ENCODE measurements at regions not wholly inside any gene's neighbourhood (a gene's known extent, or its start where the extent isn't known, plus 50 kb on each side); places are given as distances from the start of the nearest gene placed in this dataset.

DNA sequence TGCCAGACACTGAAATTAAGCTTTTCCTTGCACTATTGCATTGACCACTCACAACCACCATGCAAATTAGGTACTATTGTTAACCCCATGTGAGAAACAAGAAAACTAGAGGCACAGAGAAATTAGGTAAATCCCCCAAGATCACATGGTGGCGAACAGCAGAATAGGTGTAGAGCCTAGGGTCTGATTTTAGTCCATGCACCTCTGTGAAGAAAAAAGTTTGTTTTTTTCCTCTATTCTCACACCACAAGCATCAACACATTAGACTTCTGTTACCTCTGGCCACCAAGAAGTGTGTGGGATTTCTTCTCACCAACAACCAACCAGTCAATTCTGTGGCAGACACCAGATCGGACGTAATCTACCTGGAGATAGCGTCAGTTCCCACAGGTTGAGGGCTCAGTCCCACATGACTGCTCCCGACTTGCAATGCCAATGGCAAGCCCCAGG, 391.9 kb downstream of the COG6 start:
- WGBS (ENCODE audit: insufficient coverage) = 96% methylated on average over 4 of the region's 5 CpGs
- Histone ChIP-seq H3K9me3 (replicated peaks in 1 of 2; ENCODE audit: control insufficient read depth in 1 of 2, insufficient read depth in 1 of 2, low read length in 2 of 2) (no peaks in the 10 kb centered on the region), H3K36me3 (replicated peaks in 1 of 2; ENCODE audit: control insufficient read depth in 1 of 2, insufficient read depth in 2 of 2, low read length in 2 of 2) (no peaks in the 10 kb centered on the region), H3K79me2 (ENCODE audit: insufficient read depth, low read length) (no peaks in the 10 kb centered on the region), H3K4me1 (ENCODE audit: control insufficient read depth in 1 of 2, insufficient read depth in 2 of 2, low read length in 2 of 2) (no peaks in the 10 kb centered on the region), H3K9ac (ENCODE audit: insufficient read depth, low read length, poor library complexity, severe bottlenecking) (no peak overlapping the region), H2AFZ (ENCODE audit: insufficient read depth, low read depth, low read length, poor library complexity, severe bottlenecking) (no peak overlapping the region), H3K27ac (ENCODE audit: low read depth in 1 of 2, low read length in 2 of 2) (no peak overlapping the region), H4K20me1 (ENCODE audit: insufficient read depth, low read length) (no peaks in the 10 kb centered on the region), H3K4me2 (replicated peaks; ENCODE audit: extremely low read depth, low read length, poor library complexity, severe bottlenecking) (no peak overlapping the region), H3K27me3 (ENCODE audit: control insufficient read depth in 2 of 2, insufficient read depth in 2 of 2, low read length in 2 of 2) (no peaks in the 10 kb centered on the region), H3K4me3 (replicated peaks in 1 of 3; ENCODE audit: low read depth in 2 of 3, low read length in 3 of 3) (no peak overlapping the region)
- no peaks in the 10 kb centered on the region for H3K36me3 Mint-ChIP-seq
- no peak overlapping the region for H3K4me3 Mint-ChIP-seq
- DNase-seq = no peak
- no peak overlapping the region for H3K27ac Mint-ChIP-seq
- H3K9me3 Mint-ChIP-seq = no peaks in the 10 kb centered on the region
- peaks cover 0 to 3% (median 1%) of the 10 kb centered on the region in 3 donors for H3K27me3 Mint-ChIP-seq (ENCODE audit: low read depth in 3 of 3)
- intact Hi-C loops (cut with micrococcal nuclease) = no loop called here
- TF ChIP-seq, protein P1, sequence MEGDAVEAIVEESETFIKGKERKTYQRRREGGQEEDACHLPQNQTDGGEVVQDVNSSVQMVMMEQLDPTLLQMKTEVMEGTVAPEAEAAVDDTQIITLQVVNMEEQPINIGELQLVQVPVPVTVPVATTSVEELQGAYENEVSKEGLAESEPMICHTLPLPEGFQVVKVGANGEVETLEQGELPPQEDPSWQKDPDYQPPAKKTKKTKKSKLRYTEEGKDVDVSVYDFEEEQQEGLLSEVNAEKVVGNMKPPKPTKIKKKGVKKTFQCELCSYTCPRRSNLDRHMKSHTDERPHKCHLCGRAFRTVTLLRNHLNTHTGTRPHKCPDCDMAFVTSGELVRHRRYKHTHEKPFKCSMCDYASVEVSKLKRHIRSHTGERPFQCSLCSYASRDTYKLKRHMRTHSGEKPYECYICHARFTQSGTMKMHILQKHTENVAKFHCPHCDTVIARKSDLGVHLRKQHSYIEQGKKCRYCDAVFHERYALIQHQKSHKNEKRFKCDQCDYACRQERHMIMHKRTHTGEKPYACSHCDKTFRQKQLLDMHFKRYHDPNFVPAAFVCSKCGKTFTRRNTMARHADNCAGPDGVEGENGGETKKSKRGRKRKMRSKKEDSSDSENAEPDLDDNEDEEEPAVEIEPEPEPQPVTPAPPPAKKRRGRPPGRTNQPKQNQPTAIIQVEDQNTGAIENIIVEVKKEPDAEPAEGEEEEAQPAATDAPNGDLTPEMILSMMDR (IDR thresholded peaks at IDR 0.05) = no peak
- no peaks in the 10 kb centered on the region for H3K4me1 Mint-ChIP-seq

DNA sequence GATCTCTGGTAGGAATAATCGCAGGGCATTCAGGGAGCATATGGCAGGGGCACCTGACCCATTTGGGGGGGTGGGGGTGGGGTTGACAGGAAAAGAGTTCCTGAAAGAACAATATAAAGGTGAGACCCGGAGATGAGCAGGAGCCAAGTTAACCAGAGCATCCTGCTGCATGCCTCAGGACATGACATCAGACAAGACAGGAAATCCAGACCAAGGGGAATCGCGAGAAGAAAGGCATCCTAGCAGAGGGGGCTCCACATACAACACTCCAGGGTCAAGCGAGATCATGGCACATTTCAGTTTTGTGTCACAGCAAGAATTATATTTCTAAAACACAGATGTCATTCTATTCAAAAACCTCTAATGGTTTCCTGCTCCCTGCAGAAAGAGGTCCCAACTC, 393.1 kb downstream of the COG6 start:
- 69% methylated on average over 4 of the region's 5 CpGs for WGBS (ENCODE audit: insufficient coverage)
- peaks cover 0 to 2% (median 0%) of the 10 kb centered on the region in 7 donors for H3K9me3 Mint-ChIP-seq
- DNase-seq = no peak
- intact Hi-C loops (cut with micrococcal nuclease) = no loop called here
- H3K4me1 Mint-ChIP-seq = no peaks in the 10 kb centered on the region
- no peak overlapping the region for H3K27ac Mint-ChIP-seq
- Histone ChIP-seq H3K27ac (ENCODE audit: low read depth in 1 of 2, low read length in 2 of 2) (no peak overlapping the region), H3K9me3 (replicated peaks in 1 of 2; ENCODE audit: control insufficient read depth in 1 of 2, insufficient read depth in 1 of 2, low read length in 2 of 2) (no peaks in the 10 kb centered on the region), H3K9ac (ENCODE audit: insufficient read depth, low read length, poor library complexity, severe bottlenecking) (no peak overlapping the region), H3K4me2 (replicated peaks; ENCODE audit: extremely low read depth, low read length, poor library complexity, severe bottlenecking) (no peak overlapping the region), H3K79me2 (ENCODE audit: insufficient read depth, low read length) (no peaks in the 10 kb centered on the region), H3K4me1 (ENCODE audit: control insufficient read depth in 1 of 2, insufficient read depth in 2 of 2, low read length in 2 of 2) (no peaks in the 10 kb centered on the region), H4K20me1 (ENCODE audit: insufficient read depth, low read length) (no peaks in the 10 kb centered on the region), H3K4me3 (replicated peaks in 1 of 3; ENCODE audit: low read depth in 2 of 3, low read length in 3 of 3) (no peak overlapping the region), H2AFZ (ENCODE audit: insufficient read depth, low read depth, low read length, poor library complexity, severe bottlenecking) (no peak overlapping the region), H3K27me3 (ENCODE audit: control insufficient read depth in 2 of 2, insufficient read depth in 2 of 2, low read length in 2 of 2) (no peaks in the 10 kb centered on the region), H3K36me3 (replicated peaks in 1 of 2; ENCODE audit: control insufficient read depth in 1 of 2, insufficient read depth in 2 of 2, low read length in 2 of 2) (no peaks in the 10 kb centered on the region)
- H3K36me3 Mint-ChIP-seq = no peaks in the 10 kb centered on the region
- H3K27me3 Mint-ChIP-seq (ENCODE audit: low read depth in 3 of 3) = peaks cover 0 to 3% (median 1%) of the 10 kb centered on the region in 3 donors
- TF ChIP-seq, protein P1 (IDR thresholded peaks at IDR 0.05) = no peak
- H3K4me3 Mint-ChIP-seq = no peak overlapping the region
